MM.1S (cell line): ENCODE measurements at regions not wholly inside any gene's neighbourhood (a gene's known extent, or its start where the extent isn't known, plus 50 kb on each side); places are given as distances from the start of the nearest gene placed in this dataset.

Experiments used
- DNase-seq: peaks from one replicate; pipeline ENCODE4 v3.0.0-alpha.2; 2015
- H2AFZ ChIP-seq: fragments of 300-600 bp; sonication (generic); 2 replicates; pipeline ENCODE4 v1.6.0; 2016; ENCODE audit warnings: antibody characterized with exemption, low read length
- H3F3A ChIP-seq: fragments of 300-600 bp; sonication (generic); 2 replicates; pipeline ENCODE4 v1.6.1; 2016; ENCODE audit warnings: mild to moderate bottlenecking, antibody characterized with exemption, low read length, moderate library complexity, mixed read lengths; ENCODE audit not compliant: insufficient read depth
- H3K27ac ChIP-seq: fragments of 300-600 bp; sonication (generic); 2 replicates; pipeline ENCODE4 v1.5.1; 2016; ENCODE audit warnings: mild to moderate bottlenecking, low read length
- H3K27me3 ChIP-seq: fragments of 300-600 bp; sonication (generic); replicated peaks from 2 replicates; pipeline ENCODE4 v1.6.0; 2016; ENCODE audit warnings: low read length; ENCODE audit not compliant: insufficient read depth
- H3K36me3 ChIP-seq: fragments of 300-600 bp; sonication (generic); replicated peaks from 2 replicates; pipeline ENCODE4 v1.6.1; 2016; ENCODE audit warnings: mild to moderate bottlenecking, low read length, mixed read lengths; ENCODE audit not compliant: insufficient read depth
- H3K4me1 ChIP-seq: fragments of 300-600 bp; sonication (generic); 2 replicates; pipeline ENCODE4 v1.6.1; 2016; ENCODE audit warnings: low read length, mixed read lengths
- H3K4me2 ChIP-seq: fragments of 300-600 bp; sonication (generic); 2 replicates; pipeline ENCODE4 v1.6.0; 2016; ENCODE audit warnings: low read depth, low read length
- H3K4me3 ChIP-seq: fragments of 300-600 bp; sonication (generic); 2 replicates; pipeline ENCODE4 v1.5.1; 2016; ENCODE audit warnings: low read length, mixed read lengths
- H3K79me2 ChIP-seq: fragments of 300-600 bp; sonication (generic); 2 replicates; pipeline ENCODE4 v1.6.1; 2016; ENCODE audit warnings: mixed run types, low read length, mixed read lengths
- H3K9ac ChIP-seq: fragments of 300-600 bp; sonication (generic); 2 replicates; pipeline ENCODE4 v1.6.1; 2016; ENCODE audit warnings: low read length, mixed read lengths
- H3K9me2 ChIP-seq: fragments of 300-600 bp; sonication (generic); replicated peaks from 2 replicates; pipeline ENCODE4 v1.6.1; 2016; ENCODE audit warnings: mild to moderate bottlenecking, low read length, mixed read lengths; ENCODE audit not compliant: insufficient read depth
- H3K9me3 ChIP-seq: fragments of 300-600 bp; sonication (generic); replicated peaks from 2 replicates; pipeline ENCODE4 v1.6.1; 2016; ENCODE audit warnings: mild to moderate bottlenecking, low read length, mixed read lengths; ENCODE audit not compliant: insufficient read depth
- H4K20me1 ChIP-seq: fragments of 300-600 bp; sonication (generic); 2 replicates; pipeline ENCODE4 v1.6.1; 2016; ENCODE audit warnings: mild to moderate bottlenecking, low read length, moderate library complexity, mixed read lengths; ENCODE audit not compliant: insufficient read depth
- CTCF ChIP-seq: fragments of 300-600 bp; sonication (generic); IDR thresholded peaks from 2 replicates; pipeline ENCODE4 v1.5.1; 2016; ENCODE audit warnings: antibody characterized with exemption, low read length, mixed read lengths
- EZH2 ChIP-seq: fragments of 300-600 bp; sonication (generic); optimal IDR thresholded peaks from 2 replicates; pipeline ENCODE3; 2017; ENCODE audit warnings: low read depth, mild to moderate bottlenecking, antibody characterized with exemption, low read length, mixed read lengths
- EZH2phosphoT487 ChIP-seq: fragments of 300-600 bp; sonication (generic); IDR thresholded peaks from 2 replicates; pipeline ENCODE4 v1.6.1; 2018; ENCODE audit warnings: antibody characterized with exemption, low read length

- no peaks in the 10 kb centered on the region for H3K9me3 ChIP-seq
- TF ChIP-seq EZH2phosphoT487, result no peak
- no peak for TF ChIP-seq CTCF
- TF ChIP-seq EZH2, result no peak
Observed at GRCh38 chr11:25691959-25692358, 640.0 kb upstream of the ANO3 start.

GRCh38 chr11:25702417-25702816 is 629.5 kb upstream of the ANO3 start:
- Histone ChIP-seq H2AFZ (no peak overlapping the region), H3K36me3 (no peaks in the 10 kb centered on the region), H3K4me3 (no peak overlapping the region), H3K4me1 (no peaks in the 10 kb centered on the region), H3K9ac (no peak overlapping the region), H3K9me3 (no peaks in the 10 kb centered on the region), H3K27me3 (no peaks in the 10 kb centered on the region), H3K79me2 (no peaks in the 10 kb centered on the region), H3K9me2 (no peaks in the 10 kb centered on the region), H3K27ac (no peak overlapping the region), H3F3A (no peaks in the 10 kb centered on the region), H4K20me1 (no peaks in the 10 kb centered on the region), H3K4me2 (no peak overlapping the region)
- TF ChIP-seq EZH2phosphoT487, result no peak
- no peak for TF ChIP-seq CTCF
- no peak for TF ChIP-seq EZH2
- no peak for DNase-seq

More at GRCh38 chr11:25691959-25692358, 640.0 kb upstream of the ANO3 start:
- H2AFZ ChIP-seq, result no peak overlapping the region
- no peaks in the 10 kb centered on the region for H3K4me1 ChIP-seq
- H3K4me3 ChIP-seq, result no peak overlapping the region
- H3K36me3 ChIP-seq, result no peaks in the 10 kb centered on the region
- H3K9me2 ChIP-seq, result no peaks in the 10 kb centered on the region
- H3K27me3 ChIP-seq, result no peaks in the 10 kb centered on the region
- H3F3A ChIP-seq, result no peaks in the 10 kb centered on the region
- no peak overlapping the region for H3K9ac ChIP-seq
- DNase-seq, result no peak
- no peaks in the 10 kb centered on the region for H3K79me2 ChIP-seq
- H3K27ac ChIP-seq, result no peak overlapping the region
- H4K20me1 ChIP-seq, result no peaks in the 10 kb centered on the region
- H3K4me2 ChIP-seq, result no peak overlapping the region

GRCh38 chr11:25710975-25711374 is 621.0 kb upstream of the ANO3 start:
- Histone ChIP-seq H3K9me3 (no peaks in the 10 kb centered on the region), H3K4me2 (no peak overlapping the region), H3K4me1 (no peaks in the 10 kb centered on the region), H3F3A (no peaks in the 10 kb centered on the region), H3K9me2 (no peaks in the 10 kb centered on the region), H2AFZ (no peak overlapping the region), H3K27ac (no peak overlapping the region), H3K79me2 (no peaks in the 10 kb centered on the region), H3K9ac (no peak overlapping the region), H3K27me3 (no peaks in the 10 kb centered on the region), H3K36me3 (no peaks in the 10 kb centered on the region), H3K4me3 (no peak overlapping the region), H4K20me1 (no peaks in the 10 kb centered on the region)
- no peak for TF ChIP-seq EZH2phosphoT487
- no peak for TF ChIP-seq EZH2
- TF ChIP-seq CTCF, result no peak
- DNase-seq, result no peak
